CD14-positive monocyte (primary cell): ENCODE measurements at regions not wholly inside any gene's neighbourhood (a gene's known extent, or its start where the extent isn't known, plus 50 kb on each side); places are given as distances from the start of the nearest gene placed in this dataset.

ENCODE experiments used
- DNase-seq, 3 donors: peaks; one replicate each; pipeline ENCODE4 v3.0.0-alpha.2; 2011 to 2022
- H2AFZ ChIP-seq: 2 replicates; pipeline ENCODE4 v1.6.0; 2012; ENCODE audit warnings: mild to moderate bottlenecking, low read depth, low read length, inconsistent platforms; ENCODE audit not compliant: insufficient read depth, poor library complexity, severe bottlenecking
- H3K27ac ChIP-seq, 2 donors: 1 replicate in 1 of 2; 2 replicates in 1 of 2; pipeline ENCODE4 v1.5.1; 2012 to 2013; ENCODE audit warnings: low read length in 2 of 2, control low read depth in 1 of 2, inconsistent platforms in 1 of 2, low read depth in 1 of 2, mild to moderate bottlenecking in 1 of 2
- H3K27me3 ChIP-seq, 2 donors: one replicate each; pipeline versions ENCODE4 v1.6.0 to v1.6.1; 2011 to 2013; ENCODE audit warnings: low read length in 2 of 2; ENCODE audit not compliant: control insufficient read depth in 2 of 2, insufficient read depth in 2 of 2
- H3K36me3 ChIP-seq, 2 donors: replicated peaks in 1 of 2; 1 replicate in 1 of 2; 2 replicates in 1 of 2; pipeline versions ENCODE4 v1.5.1 to v1.6.1; 2012 to 2013; ENCODE audit warnings: low read length in 2 of 2, control low read depth in 1 of 2, inconsistent platforms in 1 of 2, mild to moderate bottlenecking in 1 of 2; ENCODE audit not compliant: insufficient read depth in 2 of 2, control insufficient read depth in 1 of 2
- H3K4me1 ChIP-seq, 2 donors: 1 replicate in 1 of 2; 2 replicates in 1 of 2; pipeline versions ENCODE4 v1.5.1 to v1.6.1; 2012 to 2013; ENCODE audit warnings: low read length in 2 of 2, control low read depth in 1 of 2, inconsistent platforms in 1 of 2, mild to moderate bottlenecking in 1 of 2, moderate library complexity in 1 of 2; ENCODE audit not compliant: insufficient read depth in 2 of 2, control insufficient read depth in 1 of 2
- H3K4me2 ChIP-seq: replicated peaks from 2 replicates; pipeline ENCODE3; 2012; ENCODE audit warnings: low read length, moderate library complexity, mild to moderate bottlenecking; ENCODE audit not compliant: poor library complexity, severe bottlenecking; ENCODE audit errors: extremely low read depth
- H3K4me3 ChIP-seq, 3 experiments: fragments of 200-600 bp in 1 of 3; sonication (generic) in 1 of 3; replicated peaks in 1 of 3; 1 replicate in 2 of 3; 2 replicates in 1 of 3; pipeline ENCODE4 v1.5.1; 2011 to 2013; ENCODE audit warnings: low read length in 3 of 3, mild to moderate bottlenecking in 3 of 3, control low read depth in 2 of 3, low read depth in 2 of 3, inconsistent platforms in 1 of 3, moderate library complexity in 1 of 3
- H3K79me2 ChIP-seq: 2 replicates; pipeline ENCODE4 v1.6.0; 2012; ENCODE audit warnings: mild to moderate bottlenecking, control low read depth, inconsistent platforms, low read length, moderate library complexity; ENCODE audit not compliant: insufficient read depth
- H3K9ac ChIP-seq: 2 replicates; pipeline ENCODE4 v1.6.0; 2017; ENCODE audit warnings: low read length, mild to moderate bottlenecking; ENCODE audit not compliant: insufficient read depth, poor library complexity, severe bottlenecking
- H3K9me3 ChIP-seq, 2 donors: replicated peaks in 1 of 2; 1 replicate in 1 of 2; 2 replicates in 1 of 2; pipeline versions ENCODE4 v1.5.1 to v1.6.1; 2012 to 2013; ENCODE audit warnings: low read length in 2 of 2, control low read depth in 1 of 2; ENCODE audit not compliant: control insufficient read depth in 1 of 2, insufficient read depth in 1 of 2
- H4K20me1 ChIP-seq: 2 replicates; pipeline ENCODE4 v1.6.0; 2012; ENCODE audit warnings: mild to moderate bottlenecking, low read length, control low read depth, moderate library complexity; ENCODE audit not compliant: insufficient read depth
- H3K27ac Mint-ChIP-seq, 7 donors: one replicate each; pipeline ENCODE4 v1.8.0; 2020; ENCODE audit warnings: mild to moderate bottlenecking in 7 of 7, mixed read lengths in 7 of 7, moderate library complexity in 6 of 7, inconsistent platforms in 2 of 7
- H3K27me3 Mint-ChIP-seq, 3 donors: one replicate each; pipeline ENCODE4 v1.8.0; 2021 to 2022; ENCODE audit warnings: low read depth in 3 of 3, mild to moderate bottlenecking in 3 of 3, mixed read lengths in 3 of 3, moderate library complexity in 3 of 3, inconsistent platforms in 1 of 3
- H3K36me3 Mint-ChIP-seq, 2 donors: one replicate each; pipeline ENCODE4 v1.8.0; 2020; ENCODE audit warnings: mixed read lengths in 2 of 2, inconsistent platforms in 1 of 2, mild to moderate bottlenecking in 1 of 2
- H3K4me1 Mint-ChIP-seq: one replicate; pipeline ENCODE4 v1.8.0; 2020; ENCODE audit warnings: mild to moderate bottlenecking, mixed read lengths
- H3K4me3 Mint-ChIP-seq, 2 donors: one replicate each; pipeline ENCODE4 v1.8.0; 2020; ENCODE audit warnings: mild to moderate bottlenecking in 2 of 2, mixed read lengths in 2 of 2, moderate library complexity in 1 of 2
- H3K9me3 Mint-ChIP-seq, 7 donors: one replicate each; pipeline ENCODE4 v1.8.0; 2020 to 2022; ENCODE audit warnings: mixed read lengths in 7 of 7, mild to moderate bottlenecking in 6 of 7, moderate library complexity in 6 of 7, inconsistent platforms in 2 of 7
- CTCF ChIP-seq: fragments of 200-600 bp; IDR thresholded peaks from one replicate; pipeline ENCODE4 v1.8.0; 2022; ENCODE audit warnings: antibody characterized with exemption, mild to moderate bottlenecking
- WGBS: methylation state at CpG from one replicate; pipeline ENCODE4 v1.1.5; 2013; ENCODE audit warnings: missing lambda C conversion rate; ENCODE audit not compliant: insufficient coverage; 5-methylcytosine and 5-hydroxymethylcytosine counted together
- intact Hi-C, 2 donors: fragments of 100-400 bp; cut with micrococcal nuclease; formaldehyde crosslinking; loops; one replicate each; pipeline versions ENCODE4 v1.15.0 to v1.15.1; 2023

- H3K4me1 ChIP-seq: no peaks in the 10 kb centered on the region
- H2AFZ ChIP-seq: no peak overlapping the region
- Mint-ChIP-seq H3K27ac (no peak overlapping the region), H3K9me3 (peaks cover 0 to 7% (median 4%) of the 10 kb centered on the region in 7 donors), H3K36me3 (no peaks in the 10 kb centered on the region), H3K4me3 (no peak overlapping the region), H3K4me1 (peaks cover 2% of the 10 kb centered on the region), H3K27me3 (peaks cover 18 to 24% (median 18%) of the 10 kb centered on the region in 3 donors)
- H3K36me3 ChIP-seq: no peaks in the 10 kb centered on the region
- H3K79me2 ChIP-seq: no peaks in the 10 kb centered on the region
- WGBS: no CpG with 5 or more reads among the region's 1 CpG
- no peak overlapping the region for H3K9ac ChIP-seq
- intact Hi-C loops: no loop called here
- no peaks in the 10 kb centered on the region for H3K9me3 ChIP-seq
- H3K27ac ChIP-seq: no peak overlapping the region
- no peak for DNase-seq
- no peak for TF ChIP-seq CTCF
- H3K4me2 ChIP-seq: no peak overlapping the region
- peaks cover 8 to 14% of the 10 kb centered on the region in 2 donors for H3K27me3 ChIP-seq
- no peaks in the 10 kb centered on the region for H4K20me1 ChIP-seq
- no peak overlapping the region for H3K4me3 ChIP-seq
Observed at GRCh38 chr19:32101206-32101605, 244.2 kb upstream of the ZNF507 start.

- Histone ChIP-seq H3K9ac (no peak overlapping the region), H3K27ac (no peak overlapping the region), H2AFZ (no peak overlapping the region), H3K27me3 (peaks cover 8 to 14% of the 10 kb centered on the region in 2 donors), H3K36me3 (no peaks in the 10 kb centered on the region), H3K4me2 (no peak overlapping the region), H3K4me3 (no peak overlapping the region), H3K79me2 (no peaks in the 10 kb centered on the region), H3K4me1 (no peaks in the 10 kb centered on the region), H3K9me3 (no peaks in the 10 kb centered on the region), H4K20me1 (no peaks in the 10 kb centered on the region)
- DNase-seq: no peak
- peaks cover 15 to 26% (median 18%) of the 10 kb centered on the region in 3 donors for H3K27me3 Mint-ChIP-seq
- no peak for TF ChIP-seq CTCF
- intact Hi-C loops: no loop called here
- peaks cover 2% of the 10 kb centered on the region for H3K4me1 Mint-ChIP-seq
- peak overlapping the region in 1 of 2 donors; percentile 43 for H3K4me3 Mint-ChIP-seq
- H3K36me3 Mint-ChIP-seq: no peaks in the 10 kb centered on the region
- peaks cover 0 to 7% (median 4%) of the 10 kb centered on the region in 7 donors for H3K9me3 Mint-ChIP-seq
- H3K27ac Mint-ChIP-seq: no peak overlapping the region
- WGBS: 87% methylated on average over 5 of the region's 11 CpGs
Observed at GRCh38 chr19:32103541-32103940, 241.9 kb upstream of the ZNF507 start.
